ACC112 (cell line): ENCODE measurements at regions not wholly inside any gene's neighbourhood (a gene's known extent, or its start where the extent isn't known, plus 50 kb on each side); places are given as distances from the start of the nearest gene placed in this dataset.

Experiments used
- H2AFZ ChIP-seq: fragments of 200-600 bp; sonication (generic); one replicate; pipeline ENCODE4 v1.6.0; 2017; ENCODE audit warnings: antibody characterized with exemption, low read length; ENCODE audit not compliant: unreplicated experiment
- H3K27ac ChIP-seq: fragments of 200-600 bp; sonication (generic); 2 replicates; pipeline ENCODE4 v1.5.1; 2014; ENCODE audit warnings: low read depth, mild to moderate bottlenecking, antibody characterized with exemption, low read length, moderate library complexity
- H3K27me3 ChIP-seq: fragments of 200-600 bp; sonication (generic); 2 replicates; pipeline ENCODE4 v1.6.1; 2014; ENCODE audit warnings: mild to moderate bottlenecking, antibody characterized with exemption, low read length, moderate library complexity, mixed read lengths; ENCODE audit not compliant: insufficient read depth
- H3K36me3 ChIP-seq: fragments of 200-600 bp; sonication (generic); 2 replicates; pipeline ENCODE4 v1.6.1; 2016; ENCODE audit warnings: mild to moderate bottlenecking, antibody characterized with exemption, low read length, moderate library complexity, mixed read lengths; ENCODE audit not compliant: insufficient read depth
- H3K4me1 ChIP-seq: fragments of 200-600 bp; sonication (generic); one replicate; pipeline ENCODE4 v1.6.1; 2016; ENCODE audit warnings: low read length, mixed read lengths; ENCODE audit not compliant: insufficient read depth, unreplicated experiment, control insufficient read depth
- H3K4me3 ChIP-seq: fragments of 200-600 bp; sonication (generic); 2 replicates; pipeline ENCODE4 v1.5.1; 2014; ENCODE audit warnings: mild to moderate bottlenecking, low read depth, low read length
- H3K79me2 ChIP-seq: fragments of 200-600 bp; sonication (generic); one replicate; pipeline ENCODE4 v1.6.0; 2016; ENCODE audit warnings: low read length; ENCODE audit not compliant: control insufficient read depth, unreplicated experiment, insufficient read depth

DNA sequence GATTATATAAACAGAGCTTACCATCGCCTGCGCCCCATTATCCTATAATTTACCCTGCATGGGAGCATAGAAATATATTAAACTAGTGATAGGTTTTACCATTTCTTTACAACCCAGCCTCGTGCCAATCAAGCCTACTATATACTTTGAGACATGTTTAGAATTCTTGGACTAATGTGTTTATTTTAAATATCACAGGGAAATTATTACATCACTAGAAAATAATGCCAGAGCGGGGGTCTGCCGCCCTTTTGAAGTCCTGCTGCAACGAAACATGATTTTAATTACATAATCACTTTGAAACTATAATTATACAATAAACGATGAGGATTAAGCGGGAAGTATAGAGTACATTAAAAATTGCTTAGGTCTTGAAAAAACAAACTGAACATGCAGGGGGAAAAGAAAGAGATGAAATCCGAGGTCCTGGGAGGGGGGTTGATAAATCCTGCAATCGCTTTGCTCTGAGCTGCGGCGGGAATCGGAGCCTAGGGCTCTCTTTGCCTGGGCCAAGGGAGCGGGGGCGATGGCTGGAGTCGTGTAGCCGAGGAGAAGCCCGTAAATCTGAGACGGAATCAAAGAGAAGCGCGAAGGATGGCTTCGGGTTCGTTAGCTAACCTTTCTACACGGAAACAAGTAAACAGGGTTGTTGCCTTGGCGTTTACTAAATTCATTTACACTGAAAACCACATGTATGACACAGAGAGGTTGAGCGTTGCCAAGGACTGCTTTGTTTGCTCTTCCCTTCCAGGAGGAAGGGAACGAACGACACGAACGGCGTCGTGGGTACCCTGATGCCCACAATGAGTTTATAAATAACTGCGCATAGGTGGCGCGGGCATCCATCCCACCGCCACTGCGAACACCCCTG is 127.6 kb downstream of the TMEM174 start:
- Histone ChIP-seq H3K4me3 (no peak overlapping the region), H3K36me3 (no peaks in the 10 kb centered on the region), H3K27ac (no peak overlapping the region), H2AFZ (no peak overlapping the region), H3K79me2 (no peaks in the 10 kb centered on the region), H3K4me1 (peaks cover 8% of the 10 kb centered on the region), H3K27me3 (peaks cover 91% of the 10 kb centered on the region)

DNA sequence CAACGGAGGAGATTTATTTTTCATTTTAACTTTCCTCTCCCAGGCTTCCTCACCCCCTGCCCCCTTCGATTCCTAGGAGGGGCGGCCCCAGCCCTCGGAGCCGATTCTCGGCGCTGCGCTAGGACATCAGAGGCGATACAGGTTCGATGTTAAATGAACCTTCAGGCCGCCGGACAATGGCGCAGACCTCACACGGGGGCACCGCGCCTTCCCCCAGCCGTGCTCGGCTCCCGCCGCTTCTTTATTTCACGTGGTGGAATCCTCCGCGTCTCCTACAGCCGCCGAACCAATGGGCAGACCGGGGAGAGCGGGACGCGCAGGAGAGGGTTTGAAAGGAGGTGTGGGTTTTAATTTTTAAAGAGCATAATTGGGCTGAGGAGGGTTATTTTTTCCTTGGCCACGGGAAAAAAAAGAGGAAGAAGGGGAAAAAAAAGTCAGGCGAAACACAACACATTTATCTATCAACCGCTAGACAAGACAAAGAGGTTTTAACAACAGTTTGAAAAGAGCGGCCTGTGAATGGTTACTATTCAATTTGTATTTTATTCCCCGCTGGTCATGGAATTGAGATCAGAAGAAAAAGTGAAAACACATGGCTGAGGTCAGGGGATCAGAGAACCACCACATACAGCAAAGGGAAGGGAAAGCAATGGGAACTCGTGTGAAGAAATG is 126.8 kb downstream of the TMEM174 start:
- Histone ChIP-seq H2AFZ (peak overlapping the region; percentile 47), H3K27me3 (peaks cover 84% of the 10 kb centered on the region)

DNA sequence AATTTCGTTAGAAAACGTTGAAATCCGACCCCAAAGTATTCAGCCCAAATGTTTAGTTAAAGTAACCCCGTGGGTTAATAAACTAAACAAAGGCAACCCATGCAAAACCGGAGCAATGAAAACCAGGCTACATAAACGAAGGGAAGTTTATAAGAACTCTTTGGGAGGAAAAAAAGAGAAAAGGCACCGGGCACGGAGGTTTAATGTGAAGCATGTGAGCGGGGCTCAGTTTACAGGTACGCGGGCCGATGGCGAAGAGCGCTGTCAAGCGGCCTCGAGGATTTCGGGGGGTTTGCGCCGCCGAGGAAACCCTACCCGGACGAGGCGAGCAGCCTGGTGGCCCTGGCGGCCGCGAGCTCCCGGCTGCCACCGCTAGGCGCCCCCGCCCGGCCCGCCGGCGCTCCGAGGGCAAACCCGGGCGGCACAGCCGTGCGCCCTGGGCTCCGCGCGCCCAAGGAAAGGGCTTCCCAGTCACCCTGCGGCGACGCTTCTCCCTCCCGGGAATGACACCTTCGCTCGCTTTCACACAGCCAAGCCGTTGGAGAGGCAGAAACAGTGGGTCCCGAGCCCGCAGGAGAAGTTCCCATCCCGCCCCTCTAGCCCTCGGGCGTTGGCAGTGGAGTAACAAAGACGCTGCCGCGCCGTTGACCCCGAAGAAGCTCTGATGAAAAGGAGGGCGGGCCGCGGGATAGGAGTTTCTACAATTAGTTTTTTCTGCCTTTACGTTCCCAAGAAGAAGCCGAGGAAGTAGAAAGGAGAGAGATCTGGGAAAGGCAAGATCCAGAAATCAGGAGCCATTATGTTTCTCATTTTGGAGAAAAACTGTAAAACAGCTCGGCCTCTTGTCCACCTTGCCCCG is 126.0 kb downstream of the TMEM174 start:
- Histone ChIP-seq H3K36me3 (no peaks in the 10 kb centered on the region), H2AFZ (peak overlapping the region; percentile 47), H3K4me1 (peaks cover 8% of the 10 kb centered on the region), H3K79me2 (no peaks in the 10 kb centered on the region), H3K27ac (no peak overlapping the region), H3K4me3 (peak overlapping the region; percentile 61), H3K27me3 (peaks cover 77% of the 10 kb centered on the region)

More for the DNA sequence above, 126.8 kb downstream of the TMEM174 start:
- Histone ChIP-seq H3K4me1 (peaks cover 8% of the 10 kb centered on the region), H3K4me3 (peak overlapping the region; percentile 61), H3K36me3 (no peaks in the 10 kb centered on the region), H3K79me2 (no peaks in the 10 kb centered on the region), H3K27ac (no peak overlapping the region)

GRCh38 chr5:73298251-73298771 is 125.3 kb downstream of the TMEM174 start:
- no peaks in the 10 kb centered on the region for H3K79me2 ChIP-seq
- H2AFZ ChIP-seq = no peak overlapping the region
- H3K27me3 ChIP-seq = peaks cover 70% of the 10 kb centered on the region
- peak overlapping the region; percentile 61 for H3K4me3 ChIP-seq
- no peak overlapping the region for H3K27ac ChIP-seq
- no peaks in the 10 kb centered on the region for H3K36me3 ChIP-seq
- peaks cover 8% of the 10 kb centered on the region for H3K4me1 ChIP-seq

DNA sequence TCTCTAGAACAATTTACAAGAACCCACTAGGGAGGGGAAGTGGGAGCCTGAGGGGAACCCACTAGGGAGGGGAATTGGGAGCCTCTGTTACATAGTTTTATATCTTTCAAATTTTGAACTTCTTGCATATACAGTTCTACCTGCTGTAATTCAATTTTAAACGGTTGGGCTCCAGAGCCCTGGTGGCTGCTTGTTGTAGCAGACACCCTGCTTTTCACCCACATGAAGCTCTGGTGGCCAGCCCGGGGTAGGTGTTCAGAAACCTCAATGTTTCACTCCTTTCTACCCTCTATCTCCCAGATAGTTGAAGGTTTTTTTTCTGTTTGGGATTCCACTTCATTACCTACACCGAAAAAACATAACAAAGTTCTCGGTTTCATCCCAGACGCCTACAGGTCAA is 124.4 kb downstream of the TMEM174 start:
- H3K27ac ChIP-seq = no peak overlapping the region
- peaks cover 8% of the 10 kb centered on the region for H3K4me1 ChIP-seq
- peaks cover 62% of the 10 kb centered on the region for H3K27me3 ChIP-seq
- no peak overlapping the region for H3K4me3 ChIP-seq
- H3K36me3 ChIP-seq = no peaks in the 10 kb centered on the region
- no peaks in the 10 kb centered on the region for H3K79me2 ChIP-seq
- no peak overlapping the region for H2AFZ ChIP-seq

- Histone ChIP-seq H3K27ac (no peak overlapping the region), H2AFZ (no peak overlapping the region), H3K4me1 (peaks cover 8% of the 10 kb centered on the region), H3K4me3 (no peak overlapping the region), H3K79me2 (no peaks in the 10 kb centered on the region), H3K36me3 (no peaks in the 10 kb centered on the region), H3K27me3 (peaks cover 55% of the 10 kb centered on the region)
Measured at GRCh38 chr5:73296772-73297171, 123.8 kb downstream of the TMEM174 start.

- peaks cover 46% of the 10 kb centered on the region for H3K27me3 ChIP-seq
- no peaks in the 10 kb centered on the region for H3K79me2 ChIP-seq
- H3K27ac ChIP-seq = no peak overlapping the region
- H3K4me3 ChIP-seq = no peak overlapping the region
- H3K36me3 ChIP-seq = no peaks in the 10 kb centered on the region
- peaks cover 8% of the 10 kb centered on the region for H3K4me1 ChIP-seq
- H2AFZ ChIP-seq = no peak overlapping the region
Measured at GRCh38 chr5:73295921-73296320, 122.9 kb downstream of the TMEM174 start.

DNA sequence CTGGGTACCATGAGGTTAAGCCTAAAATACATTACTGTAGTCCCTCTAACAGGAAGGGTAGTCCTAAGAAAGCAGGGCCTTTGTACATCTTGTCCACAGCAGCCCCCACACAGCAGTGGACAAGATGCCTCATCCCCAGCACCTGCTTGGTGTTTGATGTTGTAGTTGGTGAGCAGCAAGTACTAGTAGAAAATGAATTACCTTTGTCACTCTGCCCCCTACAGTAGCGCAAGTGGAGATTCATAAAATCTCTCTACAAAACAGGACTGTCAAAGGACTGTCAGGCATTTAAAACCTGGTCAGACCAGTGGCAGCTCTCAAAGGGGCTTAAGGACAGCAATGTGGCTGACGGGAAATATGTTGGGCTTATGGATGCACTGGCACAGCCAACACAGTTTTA is 122.5 kb downstream of the TMEM174 start:
- Histone ChIP-seq H3K27me3 (peaks cover 42% of the 10 kb centered on the region), H3K4me3 (no peak overlapping the region)

DNA sequence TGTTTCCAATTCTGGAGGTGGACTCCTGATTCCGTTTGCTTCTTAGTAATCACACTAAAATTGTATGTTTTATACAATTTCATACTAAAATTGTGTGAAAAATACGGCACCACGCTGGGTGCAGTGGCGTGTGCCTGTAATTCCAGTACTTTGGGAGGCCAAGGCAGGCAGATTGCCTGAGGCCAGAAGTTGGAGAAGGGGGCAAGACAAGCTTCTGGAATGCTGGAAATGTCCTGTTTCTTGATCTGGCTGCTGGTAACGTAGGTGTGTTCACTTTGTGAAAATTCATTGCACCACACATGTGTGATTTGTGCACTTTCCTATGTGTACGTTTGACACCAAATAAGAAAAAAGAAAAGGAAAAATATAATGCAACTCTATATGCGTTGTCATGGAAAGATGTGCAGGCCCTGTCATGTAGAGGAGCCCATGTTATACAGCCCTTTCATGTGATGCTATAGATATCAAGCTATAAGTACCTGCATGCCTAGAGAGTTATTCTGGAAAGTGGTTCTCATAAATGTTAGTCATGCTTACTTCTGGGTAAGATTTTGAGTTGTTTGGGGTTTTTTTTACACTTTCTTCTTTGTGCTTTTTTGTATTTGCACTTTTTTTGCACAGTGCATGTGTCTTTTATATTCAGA is 119.9 kb downstream of the TMEM174 start:
- no peak overlapping the region for H3K27ac ChIP-seq
- no peaks in the 10 kb centered on the region for H3K79me2 ChIP-seq
- H2AFZ ChIP-seq = no peak overlapping the region
- peaks cover 17% of the 10 kb centered on the region for H3K27me3 ChIP-seq
- no peak overlapping the region for H3K4me3 ChIP-seq
- H3K36me3 ChIP-seq = no peaks in the 10 kb centered on the region
- peaks cover 8% of the 10 kb centered on the region for H3K4me1 ChIP-seq

More for the DNA sequence above, 122.5 kb downstream of the TMEM174 start:
- Histone ChIP-seq H3K27ac (no peak overlapping the region), H3K79me2 (no peaks in the 10 kb centered on the region), H3K36me3 (no peaks in the 10 kb centered on the region), H2AFZ (no peak overlapping the region), H3K4me1 (peaks cover 8% of the 10 kb centered on the region)

DNA sequence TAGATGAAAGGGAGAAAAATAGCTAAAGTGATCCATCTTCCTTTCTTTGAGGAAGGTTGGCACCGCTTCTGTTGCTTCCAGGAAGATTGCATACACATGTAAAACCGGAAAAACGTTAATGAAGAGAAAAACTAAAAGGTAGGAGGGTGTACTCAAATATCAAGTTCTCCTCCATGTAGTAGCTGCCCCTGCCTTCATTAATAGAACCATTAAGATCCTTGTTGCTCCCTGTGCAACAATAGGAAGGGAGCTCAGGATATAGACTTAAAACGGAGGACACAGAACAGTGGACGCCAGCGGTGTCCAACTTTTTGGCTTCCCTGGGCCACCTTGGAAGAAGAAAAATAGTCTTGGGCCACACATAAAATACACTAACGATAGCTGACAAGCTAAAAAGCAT is 118.9 kb downstream of the TMEM174 start:
- Histone ChIP-seq H3K4me1 (peaks cover 5% of the 10 kb centered on the region), H3K27me3 (peaks cover 7% of the 10 kb centered on the region; the same call in 1 of the 2 replicates), H3K4me3 (no peak overlapping the region), H2AFZ (no peak overlapping the region), H3K27ac (no peak overlapping the region), H3K36me3 (no peaks in the 10 kb centered on the region), H3K79me2 (no peaks in the 10 kb centered on the region)
